A673 (cell line): ENCODE measurements at regions not wholly inside any gene's neighbourhood (a gene's known extent, or its start where the extent isn't known, plus 50 kb on each side); places are given as distances from the start of the nearest gene placed in this dataset.

ENCODE experiments used
- BruUV-seq: library from RNA; stranded (reverse); fragments of 400-500 nt; replicated peaks from 2 replicates; lab custom pipeline; 2021; lab: Mats Ljungman, UMichigan
- CTCF ChIA-PET: fragments of 300-600 bp; sonication (Branson Sonifier 250); formaldehyde crosslinking; loops from one replicate; lab custom pipeline; 2022; ENCODE audit warnings: antibody characterized with exemption; lab: Charles Lee
- POLR2A ChIA-PET: fragments of 300-600 bp; sonication (Branson Sonifier 250); formaldehyde crosslinking; loops from one replicate; lab custom pipeline; 2022; ENCODE audit warnings: antibody characterized with exemption; ENCODE audit not compliant: low non-redundant PET; lab: Charles Lee
- DNase-seq: peaks from one replicate; pipeline ENCODE4 v3.0.0-alpha.2; 2015; ENCODE audit warnings: low spot score
- H3K27ac ChIP-seq: fragments of 200-600 bp; sonication (generic); 2 replicates; pipeline ENCODE4 v1.5.1; 2016; ENCODE audit warnings: mixed run types, low read depth, mild to moderate bottlenecking, mixed read lengths, antibody characterized with exemption, low read length; ENCODE audit not compliant: poor library complexity, severe bottlenecking
- H3K27me3 ChIP-seq: fragments of 200-600 bp; sonication (generic); replicated peaks from 2 replicates; pipeline ENCODE4 v1.6.1; 2017; ENCODE audit warnings: mixed run types, low read depth, mild to moderate bottlenecking, mixed read lengths, antibody characterized with exemption, low read length; ENCODE audit not compliant: insufficient read depth, poor library complexity
- H3K36me3 ChIP-seq: fragments of 200-600 bp; sonication (generic); 2 replicates; pipeline ENCODE4 v1.6.1; 2016; ENCODE audit warnings: mixed run types, mild to moderate bottlenecking, mixed read lengths, antibody characterized with exemption, low read length; ENCODE audit not compliant: insufficient read depth, poor library complexity, severe bottlenecking
- H3K4me1 ChIP-seq: fragments of 200-600 bp; sonication (generic); 2 replicates; pipeline ENCODE4 v1.6.1; 2017; ENCODE audit warnings: mixed run types, mild to moderate bottlenecking, mixed read lengths, antibody characterized with exemption, low read length; ENCODE audit not compliant: insufficient read depth, poor library complexity, severe bottlenecking
- H3K4me3 ChIP-seq: fragments of 200-600 bp; sonication (generic); 2 replicates; pipeline ENCODE4 v1.5.1; 2016; ENCODE audit warnings: low read depth, mixed run types, mild to moderate bottlenecking, mixed read lengths, low read length; ENCODE audit not compliant: poor library complexity, severe bottlenecking
- H3K9me3 ChIP-seq: fragments of 200-600 bp; sonication (generic); 2 replicates; pipeline ENCODE4 v1.6.1; 2016; ENCODE audit warnings: mixed run types, low read depth, mild to moderate bottlenecking, mixed read lengths, antibody characterized with exemption, low read length; ENCODE audit not compliant: poor library complexity, severe bottlenecking
- CTCF ChIP-seq: fragments of 300-800, 200-600 bp; sonication (generic); conservative IDR thresholded peaks from 2 replicates; pipeline ENCODE4 v1.5.1; 2017; ENCODE audit warnings: low read depth, mild to moderate bottlenecking, antibody characterized with exemption, low read length, moderate library complexity, mixed read lengths
- EZH2 ChIP-seq: fragments of 200-600 bp; sonication (generic); IDR thresholded peaks from 2 replicates; pipeline ENCODE4 v1.6.1; 2017; ENCODE audit warnings: borderline replicate concordance, low read depth, mild to moderate bottlenecking, mixed read lengths, antibody characterized with exemption, low read length; ENCODE audit not compliant: poor library complexity, severe bottlenecking
- intact Hi-C: fragments of 100-400 bp; cut with micrococcal nuclease; formaldehyde crosslinking; loops from one replicate; pipeline ENCODE4 v1.10.0; 2022; ENCODE audit not compliant: unreplicated experiment

- no peak overlapping the region for H3K4me3 ChIP-seq
- H3K36me3 ChIP-seq, result no peaks in the 10 kb centered on the region
- no peaks in the 10 kb centered on the region for H3K27me3 ChIP-seq
- peaks cover 9% of the 10 kb centered on the region for H3K4me1 ChIP-seq
- no TSS peak for BruUV-seq
- no peak for DNase-seq
- no peak for TF ChIP-seq EZH2
- no peak for TF ChIP-seq CTCF
- intact Hi-C loops, result no loop called here
- ChIA-PET CTCF (no interaction called here), POLR2A (no interaction called here)
- H3K27ac ChIP-seq, result no peak overlapping the region
- no peaks in the 10 kb centered on the region for H3K9me3 ChIP-seq
Measured at GRCh38 chr20:19881080-19881840, 123.2 kb downstream of the RIN2 start.

GRCh38 chr20:19881990-19882389, 123.9 kb downstream of the RIN2 start:
- no peak for DNase-seq
- peaks cover 12% of the 10 kb centered on the region for H3K4me1 ChIP-seq
- no peaks in the 10 kb centered on the region for H3K27me3 ChIP-seq
- no peaks in the 10 kb centered on the region for H3K9me3 ChIP-seq
- BruUV-seq, result no TSS peak
- TF ChIP-seq CTCF (no peak), EZH2 (no peak)
- no peak overlapping the region for H3K4me3 ChIP-seq
- POLR2A ChIA-PET, result no interaction called here
- CTCF ChIA-PET, result no interaction called here
- no peak overlapping the region for H3K27ac ChIP-seq
- intact Hi-C loops, result no loop called here
- H3K36me3 ChIP-seq, result no peaks in the 10 kb centered on the region

- H3K27me3 ChIP-seq, result no peaks in the 10 kb centered on the region
- POLR2A ChIA-PET, result no interaction called here
- CTCF ChIA-PET, result interaction anchor here (0.7 kb wide), 1 partner anchor 1250 kb away, joined by 5 read pairs; no protein-coding TSS in a partner anchor
- H3K4me1 ChIP-seq, result peaks cover 12% of the 10 kb centered on the region
- H3K9me3 ChIP-seq, result no peaks in the 10 kb centered on the region
- intact Hi-C loops, result no loop called here
- TF ChIP-seq CTCF (no peak), EZH2 (no peak)
- no peak overlapping the region for H3K27ac ChIP-seq
- DNase-seq, result no peak
- no peaks in the 10 kb centered on the region for H3K36me3 ChIP-seq
- no TSS peak for BruUV-seq
- no peak overlapping the region for H3K4me3 ChIP-seq
Measured at GRCh38 chr20:19882446-19882845, 124.4 kb downstream of the RIN2 start.
